ENCODE measurements at regions not wholly inside any gene's neighbourhood (a gene's known extent, or its start where the extent isn't known, plus 50 kb on each side); places are given as distances from the start of the nearest gene placed in this dataset.

DNA sequence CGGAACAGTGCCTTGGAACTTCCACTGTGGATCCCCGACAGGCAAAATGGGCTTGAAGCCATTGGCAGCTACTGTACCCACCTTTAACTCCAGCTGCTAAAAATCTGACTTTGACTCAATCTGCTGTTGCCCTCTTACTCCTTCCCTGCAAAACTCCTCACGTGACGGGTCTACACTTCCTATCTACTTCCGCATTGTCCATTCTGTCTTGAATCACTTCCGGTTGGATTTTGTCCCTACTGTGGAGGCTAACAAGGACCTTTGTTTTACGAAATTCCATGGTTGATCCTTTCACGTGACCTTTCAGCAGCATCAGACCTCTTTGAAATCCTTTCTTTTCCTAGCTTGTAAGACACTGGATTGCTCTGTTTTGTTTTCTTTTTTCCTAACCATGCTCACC lies 268.4 kb downstream of the PRDM2 start:
- TF ChIP-seq, protein P1, sequence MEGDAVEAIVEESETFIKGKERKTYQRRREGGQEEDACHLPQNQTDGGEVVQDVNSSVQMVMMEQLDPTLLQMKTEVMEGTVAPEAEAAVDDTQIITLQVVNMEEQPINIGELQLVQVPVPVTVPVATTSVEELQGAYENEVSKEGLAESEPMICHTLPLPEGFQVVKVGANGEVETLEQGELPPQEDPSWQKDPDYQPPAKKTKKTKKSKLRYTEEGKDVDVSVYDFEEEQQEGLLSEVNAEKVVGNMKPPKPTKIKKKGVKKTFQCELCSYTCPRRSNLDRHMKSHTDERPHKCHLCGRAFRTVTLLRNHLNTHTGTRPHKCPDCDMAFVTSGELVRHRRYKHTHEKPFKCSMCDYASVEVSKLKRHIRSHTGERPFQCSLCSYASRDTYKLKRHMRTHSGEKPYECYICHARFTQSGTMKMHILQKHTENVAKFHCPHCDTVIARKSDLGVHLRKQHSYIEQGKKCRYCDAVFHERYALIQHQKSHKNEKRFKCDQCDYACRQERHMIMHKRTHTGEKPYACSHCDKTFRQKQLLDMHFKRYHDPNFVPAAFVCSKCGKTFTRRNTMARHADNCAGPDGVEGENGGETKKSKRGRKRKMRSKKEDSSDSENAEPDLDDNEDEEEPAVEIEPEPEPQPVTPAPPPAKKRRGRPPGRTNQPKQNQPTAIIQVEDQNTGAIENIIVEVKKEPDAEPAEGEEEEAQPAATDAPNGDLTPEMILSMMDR (conservative IDR thresholded peaks at IDR 0.05), result no peak
- no peak for TF ChIP-seq EZH2 (IDR thresholded peaks at IDR 0.05; ENCODE audit: low read depth)

Measured in PC-9 (cell line).